Astrocyte of the cerebellum (primary cell): ENCODE measurements at regions not wholly inside any gene's neighbourhood (a gene's known extent, or its start where the extent isn't known, plus 50 kb on each side); places are given as distances from the start of the nearest gene placed in this dataset.
"Not testable (repeated sequence)": the region's sequence is repeated elsewhere in the genome, so short reads cannot be mapped to it uniquely, and the experiment has no call there.

Experiments
- DNase-seq: peaks from one replicate; pipeline ENCODE4 v3.0.0-alpha.2; 2011; ENCODE audit warnings: low read depth
- H3K4me3 ChIP-seq: 2 replicates; pipeline ENCODE4 v1.5.1; 2011; ENCODE audit warnings: mild to moderate bottlenecking, low read depth, low read length, moderate library complexity
- in situ Hi-C: cut with HindIII; loops from 2 replicates; pipeline ENCODE4 v1.10.0; 2017; ENCODE audit warnings: low sequenced_read_pairs
- TF ChIP-seq, protein P1 (sequence below): IDR thresholded peaks from 2 replicates; pipeline ENCODE4 v1.5.1; 2012; ENCODE audit warnings: low read length, low read depth, moderate library complexity, mild to moderate bottlenecking; ENCODE audit errors: missing control alignments

DNA sequence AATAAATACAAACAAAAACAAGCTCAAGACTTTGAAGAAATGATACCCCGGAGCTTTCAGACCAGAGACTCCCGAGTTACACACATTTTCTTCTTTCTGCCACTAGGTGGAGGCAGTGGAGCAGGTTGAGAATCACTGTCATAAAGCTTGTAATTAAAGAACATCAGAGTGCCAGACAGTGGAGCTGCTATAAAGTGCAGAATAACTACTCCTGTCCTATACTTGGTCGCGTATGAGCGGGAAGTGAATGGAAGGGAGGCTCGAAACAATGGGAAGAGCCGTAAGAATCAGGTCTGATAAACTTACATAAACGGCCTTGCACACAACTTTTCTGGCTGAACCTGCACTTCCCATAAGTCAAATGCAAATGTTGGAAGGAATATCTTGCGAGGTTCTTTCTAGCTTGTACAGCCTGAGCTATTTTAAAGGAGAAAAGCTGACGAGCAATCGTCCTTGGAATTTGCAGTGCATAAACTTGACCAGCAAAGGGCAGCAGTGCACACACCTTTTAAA lies 189.0 kb downstream of the RPIA start:
- DNase-seq, result peak; percentile 19
- TF ChIP-seq, protein P1, sequence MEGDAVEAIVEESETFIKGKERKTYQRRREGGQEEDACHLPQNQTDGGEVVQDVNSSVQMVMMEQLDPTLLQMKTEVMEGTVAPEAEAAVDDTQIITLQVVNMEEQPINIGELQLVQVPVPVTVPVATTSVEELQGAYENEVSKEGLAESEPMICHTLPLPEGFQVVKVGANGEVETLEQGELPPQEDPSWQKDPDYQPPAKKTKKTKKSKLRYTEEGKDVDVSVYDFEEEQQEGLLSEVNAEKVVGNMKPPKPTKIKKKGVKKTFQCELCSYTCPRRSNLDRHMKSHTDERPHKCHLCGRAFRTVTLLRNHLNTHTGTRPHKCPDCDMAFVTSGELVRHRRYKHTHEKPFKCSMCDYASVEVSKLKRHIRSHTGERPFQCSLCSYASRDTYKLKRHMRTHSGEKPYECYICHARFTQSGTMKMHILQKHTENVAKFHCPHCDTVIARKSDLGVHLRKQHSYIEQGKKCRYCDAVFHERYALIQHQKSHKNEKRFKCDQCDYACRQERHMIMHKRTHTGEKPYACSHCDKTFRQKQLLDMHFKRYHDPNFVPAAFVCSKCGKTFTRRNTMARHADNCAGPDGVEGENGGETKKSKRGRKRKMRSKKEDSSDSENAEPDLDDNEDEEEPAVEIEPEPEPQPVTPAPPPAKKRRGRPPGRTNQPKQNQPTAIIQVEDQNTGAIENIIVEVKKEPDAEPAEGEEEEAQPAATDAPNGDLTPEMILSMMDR, result peak; percentile 79
- H3K4me3 ChIP-seq, result no peak overlapping the region
- in situ Hi-C loops, result no loop called here

DNA sequence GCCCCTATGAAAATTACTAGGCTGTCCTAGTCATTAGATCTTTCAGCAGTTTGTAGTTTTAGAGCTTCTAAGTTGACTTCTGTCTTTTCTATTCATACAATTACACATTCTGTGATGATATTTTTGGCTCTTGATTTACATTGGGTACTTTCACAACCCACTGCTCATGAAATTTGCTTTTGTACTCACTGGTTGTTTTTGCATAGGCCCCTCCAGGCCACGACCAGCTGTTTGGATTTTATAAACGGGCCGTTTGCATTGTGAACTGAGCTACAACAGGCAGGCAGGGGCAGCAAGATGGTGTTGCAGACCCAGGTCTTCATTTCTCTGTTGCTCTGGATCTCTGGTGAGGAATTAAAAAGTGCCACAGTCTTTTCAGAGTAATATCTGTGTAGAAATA lies 193.8 kb downstream of the RPIA start:
- TF ChIP-seq, protein P1, result no peak
- in situ Hi-C loops, result no loop called here
- no peak overlapping the region for H3K4me3 ChIP-seq
- no peak for DNase-seq

DNA sequence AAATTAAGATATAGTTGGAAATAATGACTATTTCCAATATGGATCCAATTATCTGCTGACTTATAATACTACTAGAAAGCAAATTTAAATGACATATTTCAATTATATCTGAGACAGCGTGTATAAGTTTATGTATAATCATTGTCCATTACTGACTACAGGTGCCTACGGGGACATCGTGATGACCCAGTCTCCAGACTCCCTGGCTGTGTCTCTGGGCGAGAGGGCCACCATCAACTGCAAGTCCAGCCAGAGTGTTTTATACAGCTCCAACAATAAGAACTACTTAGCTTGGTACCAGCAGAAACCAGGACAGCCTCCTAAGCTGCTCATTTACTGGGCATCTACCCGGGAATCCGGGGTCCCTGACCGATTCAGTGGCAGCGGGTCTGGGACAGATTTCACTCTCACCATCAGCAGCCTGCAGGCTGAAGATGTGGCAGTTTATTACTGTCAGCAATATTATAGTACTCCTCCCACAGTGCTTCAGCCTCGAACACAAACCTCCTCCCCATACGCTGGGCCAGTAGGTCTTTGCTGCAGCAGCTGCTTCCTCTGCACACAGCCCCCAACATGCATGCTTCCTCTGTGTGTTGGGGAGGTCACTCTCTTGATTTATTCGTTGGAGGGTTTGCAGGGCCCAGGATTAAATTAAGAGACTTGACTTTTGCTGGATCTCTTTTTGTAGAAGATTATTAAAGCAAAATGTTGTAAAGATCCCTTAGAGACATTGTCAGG lies 194.4 kb downstream of the RPIA start:
- in situ Hi-C loops, result no loop called here
- no peak overlapping the region for H3K4me3 ChIP-seq
- TF ChIP-seq, protein P1, result no peak
- no peak for DNase-seq

DNA sequence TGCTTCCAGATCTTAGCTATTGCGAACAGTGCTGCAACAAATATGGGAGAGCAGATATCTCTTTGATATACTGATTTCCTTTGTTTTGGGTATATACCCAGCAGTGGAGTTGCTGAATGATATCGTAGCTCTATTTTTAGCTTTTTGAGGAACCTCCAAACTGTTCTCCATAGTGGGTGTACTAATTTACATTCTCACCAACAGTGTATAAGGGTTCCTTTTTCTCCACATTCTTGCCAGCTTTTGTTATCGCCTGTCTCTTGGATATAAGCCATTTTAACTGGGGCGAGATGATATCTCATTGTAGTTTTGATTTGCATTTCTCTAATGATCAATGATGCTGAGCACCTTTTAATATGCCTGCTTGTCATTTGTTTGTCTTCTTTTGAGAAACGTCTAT lies 196.0 kb downstream of the RPIA start:
- in situ Hi-C loops, result not testable (repeated sequence)

DNA sequence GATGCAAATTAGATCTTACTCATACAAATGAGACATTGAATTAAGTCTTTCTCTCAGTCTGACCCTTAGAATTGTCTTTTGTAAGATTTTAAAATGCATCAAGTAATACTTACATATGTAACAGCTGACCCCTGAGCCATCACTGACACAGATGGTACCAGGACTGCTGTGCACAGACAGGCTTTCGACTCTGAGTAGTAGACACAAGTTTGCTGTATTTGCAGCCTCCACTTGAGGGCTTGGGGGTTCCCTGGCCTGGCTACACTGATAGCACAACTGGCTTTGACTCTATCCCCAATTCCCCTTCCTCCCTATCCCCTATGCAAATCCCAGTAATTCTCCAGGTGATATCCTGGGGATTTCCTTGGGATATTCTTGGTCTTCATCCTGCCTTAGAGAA lies 200.7 kb downstream of the RPIA start:
- TF ChIP-seq, protein P1, result no peak
- DNase-seq, result no peak
- in situ Hi-C loops, result no loop called here
- no peak overlapping the region for H3K4me3 ChIP-seq

More for the DNA sequence above, 196.0 kb downstream of the RPIA start:
- not testable (repeated sequence) for DNase-seq, H3K4me3 ChIP-seq

DNA sequence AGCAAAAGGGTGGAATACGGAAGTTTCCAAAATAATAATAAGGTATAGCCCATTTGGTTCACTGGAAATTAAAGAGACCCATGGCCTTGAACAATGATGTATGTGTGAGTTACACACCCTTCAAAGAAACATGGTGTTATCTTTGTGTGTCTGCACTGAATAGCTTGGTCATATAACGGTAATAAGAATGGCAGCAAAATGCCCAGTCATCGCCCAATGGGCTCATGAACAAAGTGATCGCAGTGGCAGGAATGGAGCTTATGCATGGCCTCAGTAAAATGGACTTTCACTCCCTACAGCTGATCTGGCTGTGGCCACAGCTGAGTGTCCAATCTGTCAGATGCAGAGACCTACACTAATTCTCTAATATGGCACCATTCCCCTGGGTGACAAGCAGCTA lies 201.3 kb downstream of the RPIA start:
- in situ Hi-C loops, result no loop called here
- no peak for DNase-seq
- TF ChIP-seq, protein P1, result no peak
- no peak overlapping the region for H3K4me3 ChIP-seq

DNA sequence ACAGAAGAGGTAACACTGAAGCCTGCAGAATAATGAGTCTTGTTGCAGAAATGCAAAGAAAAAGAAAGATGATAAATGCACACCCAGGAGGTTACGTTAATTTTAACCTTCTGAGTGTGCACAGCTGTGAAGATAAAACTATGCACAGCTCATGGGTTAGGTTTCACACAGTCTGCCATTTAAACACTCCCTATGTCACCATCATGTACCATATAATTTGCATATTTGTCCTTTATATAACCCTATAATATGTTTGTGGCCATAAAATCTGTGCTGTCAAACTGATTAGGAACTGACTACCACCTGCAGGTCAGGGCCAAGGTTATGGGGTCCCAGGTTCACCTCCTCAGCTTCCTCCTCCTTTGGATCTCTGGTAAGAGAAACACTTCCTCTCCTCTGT lies 205.5 kb downstream of the RPIA start:
- TF ChIP-seq, protein P1, result no peak
- in situ Hi-C loops, result no loop called here
- DNase-seq, result no peak
- H3K4me3 ChIP-seq, result no peak overlapping the region
